PC-3 (cell line): ENCODE measurements at regions not wholly inside any gene's neighbourhood (a gene's known extent, or its start where the extent isn't known, plus 50 kb on each side); places are given as distances from the start of the nearest gene placed in this dataset.

ENCODE experiments used
- ATAC-seq: fragments of 200-7000 bp; cut with Tn5 transposase; 2 replicates; pipeline ENCODE4 v1.9.1; 2020; ENCODE audit warnings: mild to moderate bottlenecking, moderate library complexity
- BruUV-seq: library from RNA; stranded (reverse); fragments of 400-500 nt; replicated peaks from 2 replicates; lab custom pipeline; 2021; lab: Mats Ljungman, UMichigan
- CTCF ChIA-PET: fragments of 300-600 bp; sonication (Branson Sonifier 250); formaldehyde crosslinking; loops from one replicate; lab custom pipeline; 2022; ENCODE audit warnings: antibody characterized with exemption; lab: Charles Lee
- POLR2A ChIA-PET: fragments of 300-600 bp; sonication (Branson Sonifier 250); formaldehyde crosslinking; loops from one replicate; lab custom pipeline; 2022; ENCODE audit warnings: antibody characterized with exemption; ENCODE audit not compliant: unreplicated experiment; lab: Charles Lee
- DNase-seq: peaks from one replicate; pipeline ENCODE4 v3.0.0-alpha.2; 2015
- H2AFZ ChIP-seq: fragments of 300-600 bp; sonication (generic); 2 replicates; pipeline ENCODE4 v1.6.0; 2016; ENCODE audit warnings: antibody characterized with exemption, low read length
- H3F3A ChIP-seq: fragments of 300-600 bp; sonication (generic); one replicate; pipeline ENCODE4 v1.6.0; 2017; ENCODE audit warnings: antibody characterized with exemption, low read length, control low read depth, mild to moderate bottlenecking; ENCODE audit not compliant: unreplicated experiment
- H3K27ac ChIP-seq: fragments of 300-600 bp; sonication (generic); 2 replicates; pipeline ENCODE4 v1.5.1; 2016; ENCODE audit warnings: mild to moderate bottlenecking, low read length
- H3K27me3 ChIP-seq: fragments of 300-600 bp; sonication (generic); 2 replicates; pipeline ENCODE4 v1.6.1; 2016; ENCODE audit warnings: low read length, mixed read lengths
- H3K36me3 ChIP-seq: fragments of 300-600 bp; sonication (generic); 2 replicates; pipeline ENCODE4 v1.6.1; 2016; ENCODE audit warnings: low read depth, mixed run types, low read length, mixed read lengths
- H3K4me1 ChIP-seq: fragments of 300-600 bp; sonication (generic); 2 replicates; pipeline ENCODE4 v1.5.1; 2016; ENCODE audit warnings: low read length; ENCODE audit not compliant: insufficient read depth
- H3K4me2 ChIP-seq: fragments of 300-600 bp; sonication (generic); 2 replicates; pipeline ENCODE4 v1.6.0; 2016; ENCODE audit warnings: low read length
- H3K4me3 ChIP-seq: fragments of 300-600 bp; sonication (generic); 2 replicates; pipeline ENCODE4 v1.5.1; 2016; ENCODE audit warnings: mild to moderate bottlenecking, low read length, mixed read lengths
- H3K79me2 ChIP-seq: fragments of 300-600 bp; sonication (generic); 2 replicates; pipeline ENCODE4 v1.6.1; 2017; ENCODE audit warnings: low read length, mixed read lengths
- H3K9ac ChIP-seq: fragments of 300-600 bp; sonication (generic); 2 replicates; pipeline ENCODE4 v1.6.0; 2016; ENCODE audit warnings: mild to moderate bottlenecking, low read length
- H3K9me2 ChIP-seq: fragments of 300-600 bp; sonication (generic); replicated peaks from 2 replicates; pipeline ENCODE4 v1.6.1; 2016; ENCODE audit warnings: mixed run types, low read length, mixed read lengths
- H3K9me3 ChIP-seq: fragments of 300-600 bp; sonication (generic); 2 replicates; pipeline ENCODE4 v1.6.1; 2016; ENCODE audit warnings: low read length, mixed read lengths
- H4K20me1 ChIP-seq: fragments of 300-600 bp; sonication (generic); 2 replicates; pipeline ENCODE4 v1.6.1; 2016; ENCODE audit warnings: low read length, mixed read lengths
- CTCF ChIP-seq: fragments of 300-600 bp; sonication (generic); conservative IDR thresholded peaks from 2 replicates; pipeline ENCODE4 v1.5.1; 2017; ENCODE audit warnings: antibody characterized with exemption, low read depth, mild to moderate bottlenecking, low read length
- EZH2 ChIP-seq: fragments of 300-600 bp; sonication (generic); IDR thresholded peaks from one replicate; pipeline ENCODE4 v1.6.1; 2017; ENCODE audit warnings: antibody characterized with exemption, mild to moderate bottlenecking, low read length; ENCODE audit not compliant: unreplicated experiment
- EZH2phosphoT487 ChIP-seq: fragments of 300-600 bp; sonication (generic); IDR thresholded peaks from 2 replicates; pipeline ENCODE4 v1.6.1; 2018; ENCODE audit warnings: mild to moderate bottlenecking, antibody characterized with exemption, low read length, borderline replicate concordance
- intact Hi-C: fragments of 100-400 bp; cut with micrococcal nuclease; formaldehyde crosslinking; loops from 2 replicates; pipeline ENCODE4 v1.9.0; 2023

- Histone ChIP-seq H3K9me2 (no peaks in the 10 kb centered on the region), H3K9ac (no peak overlapping the region), H2AFZ (no peak overlapping the region), H3K9me3 (no peaks in the 10 kb centered on the region), H4K20me1 (no peaks in the 10 kb centered on the region), H3K27ac (no peak overlapping the region), H3K79me2 (no peaks in the 10 kb centered on the region), H3K4me3 (no peak overlapping the region), H3K4me2 (no peak overlapping the region), H3F3A (no peaks in the 10 kb centered on the region), H3K27me3 (no peaks in the 10 kb centered on the region), H3K4me1 (peaks cover 8% of the 10 kb centered on the region; the same call in 1 of the 2 replicates), H3K36me3 (no peaks in the 10 kb centered on the region)
- CTCF ChIA-PET: no interaction called here
- TF ChIP-seq EZH2phosphoT487: no peak
- TF ChIP-seq CTCF: no peak
- TF ChIP-seq EZH2: no peak
- DNase-seq (peak; percentile 5), ATAC-seq (peak; percentile 27; the same call in 1 of the 2 replicates)
- POLR2A ChIA-PET: interaction anchor here (0.5 kb wide), 1 partner anchor 1655 kb away, joined by 4 read pairs; no protein-coding TSS in a partner anchor
- intact Hi-C loops: no loop called here
- BruUV-seq: no TSS peak
Measured at GRCh38 chr1:199205740-199206441, 567.1 kb downstream of the PTPRC start.

GRCh38 chr1:199208847-199209246, 570.0 kb downstream of the PTPRC start:
- Histone ChIP-seq H3K36me3 (no peaks in the 10 kb centered on the region), H3K4me3 (no peak overlapping the region), H3K9ac (no peak overlapping the region), H2AFZ (no peak overlapping the region), H3K27me3 (no peaks in the 10 kb centered on the region), H3K4me1 (no peaks in the 10 kb centered on the region), H3K9me3 (no peaks in the 10 kb centered on the region), H3K9me2 (no peaks in the 10 kb centered on the region), H3F3A (no peaks in the 10 kb centered on the region), H3K27ac (no peak overlapping the region), H3K4me2 (no peak overlapping the region), H4K20me1 (no peaks in the 10 kb centered on the region), H3K79me2 (no peaks in the 10 kb centered on the region)
- intact Hi-C loops: no loop called here
- no peak for ATAC-seq
- ChIA-PET POLR2A (no interaction called here), CTCF (no interaction called here)
- no TSS peak for BruUV-seq
- TF ChIP-seq EZH2: no peak
- no peak for TF ChIP-seq EZH2phosphoT487
- no peak for TF ChIP-seq CTCF
- no peak for DNase-seq

- H3K4me3 ChIP-seq: no peak overlapping the region
- no peaks in the 10 kb centered on the region for H3K79me2 ChIP-seq
- H3K36me3 ChIP-seq: no peaks in the 10 kb centered on the region
- POLR2A ChIA-PET: no interaction called here
- H3K4me1 ChIP-seq: no peaks in the 10 kb centered on the region
- H3K9me2 ChIP-seq: no peaks in the 10 kb centered on the region
- H3K9ac ChIP-seq: no peak overlapping the region
- no TSS peak for BruUV-seq
- no peaks in the 10 kb centered on the region for H4K20me1 ChIP-seq
- no peak overlapping the region for H3K27ac ChIP-seq
- H3K27me3 ChIP-seq: no peaks in the 10 kb centered on the region
- no peak overlapping the region for H3K4me2 ChIP-seq
- H2AFZ ChIP-seq: no peak overlapping the region
- TF ChIP-seq EZH2phosphoT487 (no peak), CTCF (no peak), EZH2 (no peak)
- no peaks in the 10 kb centered on the region for H3F3A ChIP-seq
- CTCF ChIA-PET: no interaction called here
- intact Hi-C loops: no loop called here
- no peaks in the 10 kb centered on the region for H3K9me3 ChIP-seq
- ATAC-seq (no peak), DNase-seq (no peak)
Measured at GRCh38 chr1:199218065-199218464, 579.2 kb downstream of the PTPRC start.
